Osteoblast (primary cell): ENCODE measurements at regions not wholly inside any gene's neighbourhood (a gene's known extent, or its start where the extent isn't known, plus 50 kb on each side); places are given as distances from the start of the nearest gene placed in this dataset.

ENCODE experiments used
- DNase-seq: peaks from one replicate; pipeline ENCODE4 v3.0.0; 2011; ENCODE audit warnings: low spot score, mixed read lengths; ENCODE audit not compliant: insufficient read length; ENCODE audit errors: missing footprints
- H2AFZ ChIP-seq: 2 replicates; pipeline ENCODE4 v1.6.0; 2011; ENCODE audit warnings: mild to moderate bottlenecking, low read length
- H3K27ac ChIP-seq: 2 replicates; pipeline ENCODE4 v1.5.1; 2011; ENCODE audit warnings: mild to moderate bottlenecking, low read depth, low read length, moderate library complexity
- H3K27me3 ChIP-seq: 2 replicates; pipeline ENCODE4 v1.6.0; 2012; ENCODE audit warnings: mild to moderate bottlenecking, control low read depth, inconsistent platforms, low read length, moderate library complexity; ENCODE audit not compliant: insufficient read depth
- H3K36me3 ChIP-seq: 2 replicates; pipeline ENCODE4 v1.5.1; 2011; ENCODE audit warnings: mild to moderate bottlenecking, low read length, control low read depth, moderate library complexity; ENCODE audit not compliant: insufficient read depth
- H3K4me1 ChIP-seq: 2 replicates; pipeline ENCODE4 v1.5.1; 2011; ENCODE audit warnings: mild to moderate bottlenecking, low read length, control low read depth, moderate library complexity; ENCODE audit not compliant: insufficient read depth
- H3K4me2 ChIP-seq: 2 replicates; pipeline ENCODE4 v1.6.0; 2011; ENCODE audit warnings: mild to moderate bottlenecking, low read length; ENCODE audit not compliant: insufficient read depth
- H3K4me3 ChIP-seq: fragments of 200-600 bp; sonication (generic); 3 replicates; pipeline ENCODE4 v1.5.1; 2012; ENCODE audit warnings: mild to moderate bottlenecking, low read length, inconsistent platforms; ENCODE audit not compliant: insufficient read depth
- H3K79me2 ChIP-seq: 2 replicates; pipeline ENCODE4 v1.6.0; 2012; ENCODE audit warnings: mild to moderate bottlenecking, low read length, control low read depth, inconsistent platforms; ENCODE audit not compliant: insufficient read depth
- H3K9me3 ChIP-seq: 2 replicates; pipeline ENCODE4 v1.5.1; 2011; ENCODE audit warnings: low read depth, low read length, control low read depth
- H4K20me1 ChIP-seq: 2 replicates; pipeline ENCODE4 v1.6.0; 2012; ENCODE audit warnings: mild to moderate bottlenecking, low read length, control low read depth; ENCODE audit not compliant: insufficient read depth
- CTCF ChIP-seq: IDR thresholded peaks from 2 replicates; pipeline ENCODE4 v1.5.1; 2011; ENCODE audit warnings: mild to moderate bottlenecking, low read depth, low read length, moderate library complexity; ENCODE audit errors: extremely low read depth

- Histone ChIP-seq H3K79me2 (no peaks in the 10 kb centered on the region), H3K4me2 (no peak overlapping the region), H3K36me3 (no peaks in the 10 kb centered on the region), H3K4me1 (no peaks in the 10 kb centered on the region), H3K27ac (no peak overlapping the region), H2AFZ (no peak overlapping the region), H4K20me1 (no peaks in the 10 kb centered on the region), H3K27me3 (no peaks in the 10 kb centered on the region), H3K4me3 (no peak overlapping the region), H3K9me3 (peaks cover 2% of the 10 kb centered on the region)
- TF ChIP-seq CTCF, result no peak
- DNase-seq, result no peak
Measured at GRCh38 chr7:21020667-21021066, 234.0 kb upstream of the SP8 start.

GRCh38 chr7:21023841-21024484 lies 237.3 kb upstream of the SP8 start:
- DNase-seq, result no peak
- no peaks in the 10 kb centered on the region for H3K27me3 ChIP-seq
- no peak overlapping the region for H2AFZ ChIP-seq
- H4K20me1 ChIP-seq, result no peaks in the 10 kb centered on the region
- H3K4me2 ChIP-seq, result no peak overlapping the region
- H3K27ac ChIP-seq, result no peak overlapping the region
- H3K9me3 ChIP-seq, result peaks cover 2% of the 10 kb centered on the region
- H3K79me2 ChIP-seq, result no peaks in the 10 kb centered on the region
- H3K36me3 ChIP-seq, result no peaks in the 10 kb centered on the region
- no peak overlapping the region for H3K4me3 ChIP-seq
- H3K4me1 ChIP-seq, result no peaks in the 10 kb centered on the region
- no peak for TF ChIP-seq CTCF

GRCh38 chr7:21024485-21024867 lies 237.8 kb upstream of the SP8 start:
- Histone ChIP-seq H3K9me3 (no peaks in the 10 kb centered on the region), H3K27ac (no peak overlapping the region), H3K27me3 (no peaks in the 10 kb centered on the region), H3K4me3 (no peak overlapping the region), H2AFZ (no peak overlapping the region), H4K20me1 (no peaks in the 10 kb centered on the region), H3K79me2 (no peaks in the 10 kb centered on the region), H3K4me2 (no peak overlapping the region), H3K36me3 (no peaks in the 10 kb centered on the region), H3K4me1 (no peaks in the 10 kb centered on the region)
- TF ChIP-seq CTCF, result no peak
- DNase-seq, result no peak

- DNase-seq, result no peak
- Histone ChIP-seq H3K9me3 (no peaks in the 10 kb centered on the region), H3K27ac (no peak overlapping the region), H3K27me3 (no peaks in the 10 kb centered on the region), H3K4me1 (no peaks in the 10 kb centered on the region), H3K79me2 (no peaks in the 10 kb centered on the region), H3K4me2 (no peak overlapping the region), H4K20me1 (no peaks in the 10 kb centered on the region), H3K36me3 (no peaks in the 10 kb centered on the region), H3K4me3 (no peak overlapping the region), H2AFZ (no peak overlapping the region)
- no peak for TF ChIP-seq CTCF
Measured at GRCh38 chr7:21028186-21028585, 241.5 kb upstream of the SP8 start.
